Fibroblast of skin of abdomen (primary cell): ENCODE measurements at regions not wholly inside any gene's neighbourhood (a gene's known extent, or its start where the extent isn't known, plus 50 kb on each side); places are given as distances from the start of the nearest gene placed in this dataset.

ENCODE experiments used
- DNase-seq: peaks from one replicate; pipeline ENCODE4 v3.0.0-alpha.2; 2013

GRCh38 chr5:2224689-2225088, 342.0 kb upstream of the IRX4 start:
- DNase-seq: no peak

GRCh38 chr5:2223303-2223702, 340.6 kb upstream of the IRX4 start:
- DNase-seq: no peak

- DNase-seq: no peak
Observed at GRCh38 chr5:2222246-2222992, 339.7 kb upstream of the IRX4 start.

GRCh38 chr5:2221450-2221849, 338.7 kb upstream of the IRX4 start:
- no peak for DNase-seq

- no peak for DNase-seq
Observed at GRCh38 chr5:2220741-2221140, 338.0 kb upstream of the IRX4 start.

GRCh38 chr5:2219149-2219776, 336.5 kb upstream of the IRX4 start:
- no peak for DNase-seq

GRCh38 chr5:2217219-2217618, 334.5 kb upstream of the IRX4 start:
- DNase-seq: no peak

GRCh38 chr5:2214910-2215590, 332.3 kb upstream of the IRX4 start:
- DNase-seq: no peak

- no peak for DNase-seq
Observed at GRCh38 chr5:2213121-2213730, 330.5 kb upstream of the IRX4 start.

GRCh38 chr5:2212481-2212880, 329.8 kb upstream of the IRX4 start:
- DNase-seq: no peak

GRCh38 chr5:2208239-2208544, 325.5 kb upstream of the IRX4 start:
- DNase-seq: no peak

- peak; percentile 10 for DNase-seq
Observed at GRCh38 chr5:2207416-2208238, 324.9 kb upstream of the IRX4 start.

- no peak for DNase-seq
Observed at GRCh38 chr5:2207109-2207399, 324.3 kb upstream of the IRX4 start.

- DNase-seq: no peak
Observed at GRCh38 chr5:2206293-2207108, 323.8 kb upstream of the IRX4 start.

- no peak for DNase-seq
Observed at GRCh38 chr5:2205596-2206226, 323.0 kb upstream of the IRX4 start.

GRCh38 chr5:2205185-2205585, 322.5 kb upstream of the IRX4 start:
- no peak for DNase-seq

GRCh38 chr5:2204366-2205184, 321.9 kb upstream of the IRX4 start:
- DNase-seq: no peak

GRCh38 chr5:2203774-2204173, 321.0 kb upstream of the IRX4 start:
- DNase-seq: no peak

- no peak for DNase-seq
Observed at GRCh38 chr5:2201832-2202231, 319.1 kb upstream of the IRX4 start.

GRCh38 chr5:2201421-2201820, 318.7 kb upstream of the IRX4 start:
- no peak for DNase-seq

- DNase-seq: no peak
Observed at GRCh38 chr5:2201011-2201410, 318.3 kb upstream of the IRX4 start.
